Ovary (tissue), 7 donors: ENCODE measurements at regions not wholly inside any gene's neighbourhood (a gene's known extent, or its start where the extent isn't known, plus 50 kb on each side); places are given as distances from the start of the nearest gene placed in this dataset.

Source experiments
- DNase-seq, 5 donors: peaks; one replicate each; pipeline ENCODE4 v3.0.0-alpha.2; 2019 to 2020
- H3K27ac ChIP-seq, 2 donors: fragments of 200-600 bp; one replicate each; pipeline versions ENCODE4 v1.5.1 to v1.8.0; 2019 to 2022
- H3K27me3 ChIP-seq: fragments of 200-600 bp; one replicate; pipeline ENCODE4 v1.8.0; 2022
- H3K36me3 ChIP-seq: fragments of 200-600 bp; sonication (generic); one replicate; pipeline ENCODE4 v1.5.1; 2019
- H3K4me1 ChIP-seq: one replicate; pipeline ENCODE4 v1.8.1; 2013; ENCODE audit warnings: mild to moderate bottlenecking, moderate library complexity; ENCODE audit not compliant: insufficient read depth
- H3K4me3 ChIP-seq: fragments of 200-600 bp; sonication (generic); one replicate; pipeline ENCODE4 v1.5.1; 2017
- H3K9me3 ChIP-seq, 2 donors: fragments of 200-600 bp in 1 of 2; sonication (generic) in 1 of 2; one replicate each; pipeline versions ENCODE4 v1.5.1 to v1.8.1; 2013 to 2019; ENCODE audit warnings: mild to moderate bottlenecking in 1 of 2, moderate library complexity in 1 of 2
- EP300 ChIP-seq: sonication (generic); formaldehyde crosslinking; IDR thresholded peaks from one replicate; pipeline ENCODE4 v1.6.1; 2017; ENCODE audit warnings: antibody characterized with exemption
- POLR2A ChIP-seq: fragments of 450-650 bp; IDR thresholded peaks from one replicate; pipeline ENCODE4 v1.6.1; 2017; ENCODE audit warnings: antibody characterized with exemption, mild to moderate bottlenecking, moderate library complexity
- WGBS, 3 donors: extraction: QIAGEN DNeasy Blood & Tissue Kit in 1 of 3; methylation state at CpG; one replicate each; pipeline versions ENCODE4 v1.1.5 to v1.1.7; 2013 to 2017; 5-methylcytosine and 5-hydroxymethylcytosine counted together
- intact Hi-C, 4 donors: fragments of 100-400 bp; cut with DNase I; formaldehyde crosslinking; loops; one replicate each; pipeline versions ENCODE4 v1.11.0 to v1.15.1; 2022 to 2023
- TF ChIP-seq, protein P1 (sequence below), 3 donors: fragments of 450-650 bp in 2 of 3; fragments of 200-600 bp in 1 of 3; IDR thresholded peaks; one replicate each; pipeline versions ENCODE4 v1.5.1 to v1.8.0; 2016 to 2022; ENCODE audit warnings: antibody characterized with exemption in 3 of 3, mild to moderate bottlenecking in 1 of 3
- donor health status: DM: no; HTN: no; CAD: no; lungs with moderate emphysema.
- donor health status: DM: no; HTN: no; CAD: no.
- donor health status: Bipolar disorder and iron deficiency.
- donor health status: DM: no; HTN: no; CAD: no.
- donor health status: DM: yes; HTN: yes; CAD: no.

DNA sequence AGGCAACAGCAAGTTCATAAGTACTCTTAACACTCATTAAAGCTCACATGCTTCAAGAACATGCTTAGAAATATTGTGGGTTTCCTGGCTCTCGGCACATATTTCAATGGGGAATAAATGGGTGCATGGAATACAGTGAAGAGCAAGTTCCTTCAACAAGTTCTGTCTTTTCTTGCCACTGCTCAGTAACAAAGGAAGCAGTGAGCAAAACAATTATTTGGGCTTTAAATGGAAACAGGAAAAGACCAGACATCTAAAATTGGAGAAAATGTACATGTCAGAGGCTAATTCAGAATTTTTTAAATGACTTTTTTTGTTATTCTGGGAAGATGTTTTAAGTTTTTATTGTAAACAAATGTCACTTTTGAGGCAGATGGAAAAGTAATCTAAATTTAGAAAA lies 478.7 kb downstream of the SETD4 start:
- intact Hi-C loops = no loop called here
- no peak for TF ChIP-seq POLR2A
- no peak for TF ChIP-seq EP300
- TF ChIP-seq, protein P1, sequence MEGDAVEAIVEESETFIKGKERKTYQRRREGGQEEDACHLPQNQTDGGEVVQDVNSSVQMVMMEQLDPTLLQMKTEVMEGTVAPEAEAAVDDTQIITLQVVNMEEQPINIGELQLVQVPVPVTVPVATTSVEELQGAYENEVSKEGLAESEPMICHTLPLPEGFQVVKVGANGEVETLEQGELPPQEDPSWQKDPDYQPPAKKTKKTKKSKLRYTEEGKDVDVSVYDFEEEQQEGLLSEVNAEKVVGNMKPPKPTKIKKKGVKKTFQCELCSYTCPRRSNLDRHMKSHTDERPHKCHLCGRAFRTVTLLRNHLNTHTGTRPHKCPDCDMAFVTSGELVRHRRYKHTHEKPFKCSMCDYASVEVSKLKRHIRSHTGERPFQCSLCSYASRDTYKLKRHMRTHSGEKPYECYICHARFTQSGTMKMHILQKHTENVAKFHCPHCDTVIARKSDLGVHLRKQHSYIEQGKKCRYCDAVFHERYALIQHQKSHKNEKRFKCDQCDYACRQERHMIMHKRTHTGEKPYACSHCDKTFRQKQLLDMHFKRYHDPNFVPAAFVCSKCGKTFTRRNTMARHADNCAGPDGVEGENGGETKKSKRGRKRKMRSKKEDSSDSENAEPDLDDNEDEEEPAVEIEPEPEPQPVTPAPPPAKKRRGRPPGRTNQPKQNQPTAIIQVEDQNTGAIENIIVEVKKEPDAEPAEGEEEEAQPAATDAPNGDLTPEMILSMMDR (IDR thresholded peaks at IDR 0.05) = no peak
- WGBS, 3 donors = 83 to 93% (median 88%) methylated on average over 1 of the region's 1 CpG

GRCh38 chr21:35579520-35580293 lies 480.6 kb downstream of the SETD4 start:
- Histone ChIP-seq H3K27me3 (no peaks in the 10 kb centered on the region), H3K36me3 (no peaks in the 10 kb centered on the region), H3K4me1 (no peaks in the 10 kb centered on the region), H3K27ac (no peak overlapping the region), H3K4me3 (no peak overlapping the region), H3K9me3 (no peaks in the 10 kb centered on the region)
- intact Hi-C loops = no loop called here
- no peak for DNase-seq
- 80 to 87% (median 86%) methylated on average over 2 of the region's 2 CpGs for WGBS, 3 donors
- TF ChIP-seq, protein P1 (IDR thresholded peaks at IDR 0.05) = no peak
- TF ChIP-seq POLR2A (no peak), EP300 (no peak)

More for the DNA sequence above, 478.7 kb downstream of the SETD4 start:
- Histone ChIP-seq H3K4me3 (no peak overlapping the region), H3K27ac (no peak overlapping the region), H3K36me3 (no peaks in the 10 kb centered on the region), H3K4me1 (no peaks in the 10 kb centered on the region), H3K9me3 (no peaks in the 10 kb centered on the region), H3K27me3 (no peaks in the 10 kb centered on the region)
- DNase-seq = no peak

DNA sequence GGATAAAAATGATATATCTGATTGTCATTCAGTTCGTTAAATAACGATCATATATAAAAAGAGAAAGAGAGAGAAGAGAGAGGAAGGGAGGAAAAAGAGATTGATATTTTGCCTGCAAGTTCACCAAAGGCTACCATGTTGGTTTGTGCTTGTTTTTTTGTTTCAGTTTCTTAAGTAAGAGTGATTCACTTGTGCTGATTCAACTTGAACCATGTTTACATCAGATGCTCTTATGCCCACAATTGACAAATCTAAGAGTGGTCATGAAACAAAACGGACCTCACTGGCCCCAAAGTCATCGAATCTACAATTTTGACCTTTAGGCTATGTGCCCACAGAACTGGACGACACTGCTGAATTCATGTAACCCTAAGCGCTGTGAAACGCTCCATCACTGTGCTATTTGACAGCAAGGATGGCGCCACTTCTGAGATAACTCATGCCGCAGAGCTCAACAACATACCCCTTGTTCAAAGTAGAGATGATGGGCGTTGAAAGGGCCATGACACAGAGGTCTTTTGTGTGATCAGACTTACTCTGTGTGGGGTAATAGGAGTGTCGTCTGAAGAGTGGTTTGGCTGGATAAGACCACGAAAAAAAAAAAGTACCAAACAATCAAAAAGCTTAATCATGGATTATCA lies 481.4 kb downstream of the SETD4 start:
- WGBS, 3 donors = 93 to 94% (median 93%) methylated on average over 12 of the region's 12 CpGs
- Histone ChIP-seq H3K4me1 (no peaks in the 10 kb centered on the region), H3K4me3 (no peak overlapping the region), H3K9me3 (no peaks in the 10 kb centered on the region), H3K27ac (no peak overlapping the region), H3K27me3 (no peaks in the 10 kb centered on the region), H3K36me3 (no peaks in the 10 kb centered on the region)
- no peak for DNase-seq
- intact Hi-C loops = no loop called here
- TF ChIP-seq, protein P1 (IDR thresholded peaks at IDR 0.05) = no peak
- TF ChIP-seq EP300 = no peak
- no peak for TF ChIP-seq POLR2A

GRCh38 chr21:35578347-35578782 lies 482.0 kb downstream of the SETD4 start:
- H3K4me3 ChIP-seq = no peak overlapping the region
- DNase-seq = no peak
- no peaks in the 10 kb centered on the region for H3K9me3 ChIP-seq
- intact Hi-C loops = no loop called here
- no peaks in the 10 kb centered on the region for H3K27me3 ChIP-seq
- no peak for TF ChIP-seq EP300
- TF ChIP-seq POLR2A = no peak
- peaks cover 1% of the 10 kb centered on the region for H3K4me1 ChIP-seq
- H3K27ac ChIP-seq = no peak overlapping the region
- H3K36me3 ChIP-seq = no peaks in the 10 kb centered on the region
- 81 to 85% (median 83%) methylated on average over 6 of the region's 6 CpGs for WGBS, 3 donors
